HG02642 (cell line): ENCODE measurements at regions not wholly inside any gene's neighbourhood (a gene's known extent, or its start where the extent isn't known, plus 50 kb on each side); places are given as distances from the start of the nearest gene placed in this dataset.
"Not testable (repeated sequence)": the region's sequence is repeated elsewhere in the genome, so short reads cannot be mapped to it uniquely, and the experiment has no call there.

Source experiments
- ATAC-seq: cut with Tn5 transposase; IDR thresholded peaks from one replicate; pipeline ENCODE4 v1.9.1; 2021; ENCODE audit warnings: mild to moderate bottlenecking; ENCODE audit not compliant: unreplicated experiment, poor library complexity

GRCh38 chr12:75635606-75636444, 124.4 kb upstream of the KRR1 start:
- no peak for ATAC-seq

GRCh38 chr12:75634244-75635222, 123.1 kb upstream of the KRR1 start:
- ATAC-seq: no peak

GRCh38 chr12:75633789-75634188, 122.4 kb upstream of the KRR1 start:
- ATAC-seq: no peak

- ATAC-seq: no peak
Observed at GRCh38 chr12:75632442-75632841, 121.0 kb upstream of the KRR1 start.

GRCh38 chr12:75631831-75632230, 120.4 kb upstream of the KRR1 start:
- ATAC-seq: no peak

- ATAC-seq: no peak
Observed at GRCh38 chr12:75630091-75630490, 118.7 kb upstream of the KRR1 start.

- ATAC-seq: no peak
Observed at GRCh38 chr12:75628916-75629315, 117.5 kb upstream of the KRR1 start.

- no peak for ATAC-seq
Observed at GRCh38 chr12:75628511-75628910, 117.1 kb upstream of the KRR1 start.

- no peak for ATAC-seq
Observed at GRCh38 chr12:75623631-75624154, 112.3 kb upstream of the KRR1 start.

GRCh38 chr12:75622492-75622891, 111.1 kb upstream of the KRR1 start:
- no peak for ATAC-seq

GRCh38 chr12:75614396-75614795, 103.0 kb upstream of the KRR1 start:
- not testable (repeated sequence) for ATAC-seq

- ATAC-seq: no peak
Observed at GRCh38 chr12:75613981-75614380, 102.6 kb upstream of the KRR1 start.

GRCh38 chr12:75611041-75611440, 99.6 kb upstream of the KRR1 start:
- ATAC-seq: no peak

- no peak for ATAC-seq
Observed at GRCh38 chr12:75606956-75607355, 95.5 kb upstream of the KRR1 start.

GRCh38 chr12:75606151-75606550, 94.7 kb upstream of the KRR1 start:
- ATAC-seq: no peak

- ATAC-seq: no peak
Observed at GRCh38 chr12:75603475-75603874, 92.1 kb upstream of the KRR1 start.

- no peak for ATAC-seq
Observed at GRCh38 chr12:75602106-75602505, 90.7 kb upstream of the KRR1 start.

- no peak for ATAC-seq
Observed at GRCh38 chr12:75600146-75600545, 88.7 kb upstream of the KRR1 start.

GRCh38 chr12:75599061-75599460, 87.7 kb upstream of the KRR1 start:
- ATAC-seq: no peak

- ATAC-seq: no peak
Observed at GRCh38 chr12:75596406-75596805, 85.0 kb upstream of the KRR1 start.
